Heart left ventricle (tissue), 13 donors: ENCODE measurements at regions not wholly inside any gene's neighbourhood (a gene's known extent, or its start where the extent isn't known, plus 50 kb on each side); places are given as distances from the start of the nearest gene placed in this dataset.

ENCODE experiments used
- CTCF ChIP-seq, 12 donors: fragments of 200-600 bp; sonication (generic) in 4 of 12; IDR thresholded peaks; one replicate each; pipeline versions ENCODE4 v1.5.0 to v1.8.0; 2018 to 2022; ENCODE audit warnings: antibody characterized with exemption in 12 of 12, mild to moderate bottlenecking in 5 of 12
- POLR2A ChIP-seq, 2 donors: fragments of 450-650 bp; IDR thresholded peaks; one replicate each; pipeline ENCODE4 v1.6.1; 2017; ENCODE audit warnings: antibody characterized with exemption in 2 of 2, mild to moderate bottlenecking in 2 of 2, moderate library complexity in 2 of 2
- donor health status: ischemic (EF 13 %, LVEDD 7.1; RV severe dilation, severe dysfunction).
- donor health status: DM: no; HTN: yes; CAD: no.
- donor health status: DM: no; HTN: no; CAD: no.
- donor health status: ischemic (EF 25% LVEDD 6.9; RV normal size, moderate dysfunction).
- donor health status: ischemic (EF 25% LVEDD 5.7; RV mildly dilated, moderate dysfunction).
- donor health status: ischemic (EF 35%, LVEDD 5.7; RV mildly dilated, moderate dysfunction).
- donor health status: nonischemic (EF 11% LVEDD 7.7; RV severe dilation, severe dysfunction).
- donor health status: DM: yes; HTN: yes; CAD: no.
- donor health status: PGD.
- donor health status: ischemic (EF 29% LVEDD 5.4; RV normal size, mild dysfunction).
- donor health status: nonischemic (EF 23%, LVEDD 6.1; RV moderate dilation, normal function).

GRCh38 chr3:31417486-31417885 is 115.2 kb upstream of the STT3B start:
- no peak for TF ChIP-seq CTCF (IDR thresholded peaks at IDR 0.05)
- TF ChIP-seq POLR2A (IDR thresholded peaks at IDR 0.05), result no peak
